Esophagus muscularis mucosa (tissue), 4 donors: ENCODE measurements at regions not wholly inside any gene's neighbourhood (a gene's known extent, or its start where the extent isn't known, plus 50 kb on each side); places are given as distances from the start of the nearest gene placed in this dataset.

Experiments
- DNase-seq: peaks from one replicate; pipeline ENCODE4 v3.0.0-alpha.2; 2017; ENCODE audit errors: extremely low spot score
- H3K27ac ChIP-seq, 4 donors: fragments of 200-600 bp; sonication (generic); replicated peaks in 1 of 4; 1 replicate in 3 of 4; 2 replicates in 1 of 4; pipeline ENCODE4 v1.5.1; 2016 to 2019; ENCODE audit warnings: mild to moderate bottlenecking in 1 of 4
- H3K27me3 ChIP-seq, 4 donors: fragments of 200-600 bp; sonication (generic); one replicate each; pipeline versions ENCODE4 v1.5.1 to v1.6.0; 2016 to 2019
- H3K36me3 ChIP-seq, 4 donors: fragments of 200-600 bp; sonication (generic); one replicate each; pipeline ENCODE4 v1.5.1; 2016 to 2019
- H3K4me1 ChIP-seq, 4 donors: fragments of 200-600 bp; sonication (generic); one replicate each; pipeline ENCODE4 v1.5.1; 2016 to 2019
- H3K4me3 ChIP-seq, 4 donors: fragments of 200-600 bp; sonication (generic); 1 replicate in 2 of 4; 2 replicates in 2 of 4; pipeline ENCODE4 v1.5.1; 2016 to 2019; ENCODE audit warnings: mild to moderate bottlenecking in 4 of 4, moderate library complexity in 1 of 4
- H3K9me3 ChIP-seq, 4 donors: fragments of 200-600 bp; sonication (generic); 1 replicate in 3 of 4; 2 replicates in 1 of 4; pipeline ENCODE4 v1.5.1; 2016 to 2019
- EP300 ChIP-seq: sonication (generic); formaldehyde crosslinking; IDR thresholded peaks from one replicate; pipeline ENCODE4 v1.6.1; 2017; ENCODE audit warnings: antibody characterized with exemption
- POLR2A ChIP-seq: fragments of 450-650 bp; IDR thresholded peaks from one replicate; pipeline ENCODE4 v1.6.1; 2017; ENCODE audit warnings: antibody characterized with exemption, moderate library complexity, mild to moderate bottlenecking, low read depth
- POLR2AphosphoS5 ChIP-seq, 2 donors: sonication (generic); formaldehyde crosslinking; IDR thresholded peaks; one replicate each; pipeline ENCODE4 v1.6.1; 2017; ENCODE audit warnings: antibody characterized with exemption in 2 of 2
- WGBS: methylation state at CpG from one replicate; pipeline ENCODE4 v1.1.5; 2018; 5-methylcytosine and 5-hydroxymethylcytosine counted together
- intact Hi-C: fragments of 100-400 bp; cut with DNase I; formaldehyde crosslinking; loops from one replicate; pipeline ENCODE4 v1.15.1; 2023
- TF ChIP-seq, protein P1 (sequence below), 3 experiments: fragments of 200-600 bp in 2 of 3; fragments of 450-650 bp in 1 of 3; sonication (generic) in 2 of 3; IDR thresholded peaks; one replicate each; pipeline ENCODE4 v1.5.1; 2017 to 2019; ENCODE audit warnings: antibody characterized with exemption in 3 of 3, mild to moderate bottlenecking in 2 of 3, moderate library complexity in 1 of 3

DNA sequence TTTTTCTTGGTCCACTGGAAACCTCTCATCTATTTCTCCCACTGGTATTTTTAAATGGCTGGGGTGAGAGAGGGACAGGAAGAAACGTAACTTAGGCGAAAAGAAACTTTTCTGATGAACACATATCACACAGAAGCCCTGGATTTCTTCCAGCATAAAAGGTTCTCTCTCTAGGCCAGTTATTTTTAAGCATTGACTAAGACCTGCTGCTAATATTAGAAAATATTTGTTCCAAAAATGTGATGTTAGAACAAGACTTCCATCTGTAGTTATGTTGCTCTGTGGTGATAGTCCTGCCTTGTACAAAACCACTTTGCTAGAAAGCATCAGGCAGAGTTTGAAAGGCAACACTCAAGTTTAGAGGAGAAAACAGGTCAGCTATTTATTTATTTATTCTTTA lies 537.7 kb downstream of the MCTP2 start:
- no peaks in the 10 kb centered on the region for H3K9me3 ChIP-seq
- no peaks in the 10 kb centered on the region for H3K27me3 ChIP-seq
- no peak overlapping the region for H3K4me3 ChIP-seq
- 65% methylated on average over 2 of the region's 2 CpGs for WGBS
- intact Hi-C loops, result no loop called here
- no peak for DNase-seq
- no peak overlapping the region for H3K27ac ChIP-seq
- H3K4me1 ChIP-seq, result peaks cover 0 to 3% (median 0%) of the 10 kb centered on the region in 4 donors
- TF ChIP-seq POLR2AphosphoS5 (IDR thresholded peaks at IDR 0.05) (no peak), EP300 (no peak), POLR2A (no peak)
- TF ChIP-seq, protein P1, sequence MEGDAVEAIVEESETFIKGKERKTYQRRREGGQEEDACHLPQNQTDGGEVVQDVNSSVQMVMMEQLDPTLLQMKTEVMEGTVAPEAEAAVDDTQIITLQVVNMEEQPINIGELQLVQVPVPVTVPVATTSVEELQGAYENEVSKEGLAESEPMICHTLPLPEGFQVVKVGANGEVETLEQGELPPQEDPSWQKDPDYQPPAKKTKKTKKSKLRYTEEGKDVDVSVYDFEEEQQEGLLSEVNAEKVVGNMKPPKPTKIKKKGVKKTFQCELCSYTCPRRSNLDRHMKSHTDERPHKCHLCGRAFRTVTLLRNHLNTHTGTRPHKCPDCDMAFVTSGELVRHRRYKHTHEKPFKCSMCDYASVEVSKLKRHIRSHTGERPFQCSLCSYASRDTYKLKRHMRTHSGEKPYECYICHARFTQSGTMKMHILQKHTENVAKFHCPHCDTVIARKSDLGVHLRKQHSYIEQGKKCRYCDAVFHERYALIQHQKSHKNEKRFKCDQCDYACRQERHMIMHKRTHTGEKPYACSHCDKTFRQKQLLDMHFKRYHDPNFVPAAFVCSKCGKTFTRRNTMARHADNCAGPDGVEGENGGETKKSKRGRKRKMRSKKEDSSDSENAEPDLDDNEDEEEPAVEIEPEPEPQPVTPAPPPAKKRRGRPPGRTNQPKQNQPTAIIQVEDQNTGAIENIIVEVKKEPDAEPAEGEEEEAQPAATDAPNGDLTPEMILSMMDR (IDR thresholded peaks at IDR 0.05), result no peak
- no peaks in the 10 kb centered on the region for H3K36me3 ChIP-seq

DNA sequence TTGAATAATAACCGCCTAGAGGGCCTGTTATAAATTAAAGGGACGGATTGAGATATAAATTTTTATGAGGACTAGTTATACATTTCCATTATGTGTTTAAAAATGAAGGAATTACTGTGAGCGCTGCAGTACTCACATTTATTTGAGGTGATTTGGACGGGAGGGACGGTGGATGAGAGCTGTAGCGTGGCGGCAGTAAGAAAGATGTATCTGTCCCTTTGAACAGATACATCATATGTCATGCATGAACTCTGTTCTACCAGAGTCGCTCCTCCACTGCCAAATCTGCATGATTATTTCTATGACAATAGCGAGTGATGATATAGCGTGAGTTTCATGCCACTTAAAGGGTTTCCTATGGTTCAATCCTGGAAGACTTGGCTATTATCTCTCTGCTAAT lies 538.8 kb downstream of the MCTP2 start:
- H3K27ac ChIP-seq, result no peak overlapping the region
- peaks cover 0 to 3% (median 0%) of the 10 kb centered on the region in 4 donors for H3K4me1 ChIP-seq
- intact Hi-C loops, result no loop called here
- H3K27me3 ChIP-seq, result no peaks in the 10 kb centered on the region
- H3K36me3 ChIP-seq, result no peaks in the 10 kb centered on the region
- H3K9me3 ChIP-seq, result no peaks in the 10 kb centered on the region
- H3K4me3 ChIP-seq, result no peak overlapping the region
- WGBS, result 91% methylated on average over 10 of the region's 10 CpGs
- DNase-seq, result no peak
- TF ChIP-seq POLR2A (no peak), POLR2AphosphoS5 (IDR thresholded peaks at IDR 0.05) (no peak), EP300 (no peak)
- TF ChIP-seq, protein P1 (IDR thresholded peaks at IDR 0.05), result no peak

- H3K27me3 ChIP-seq, result no peaks in the 10 kb centered on the region
- intact Hi-C loops, result no loop called here
- WGBS, result 94% methylated on average over 1 of the region's 1 CpG
- H3K9me3 ChIP-seq, result no peaks in the 10 kb centered on the region
- no peaks in the 10 kb centered on the region for H3K36me3 ChIP-seq
- DNase-seq, result no peak
- no peak overlapping the region for H3K4me3 ChIP-seq
- no peak overlapping the region for H3K27ac ChIP-seq
- no peaks in the 10 kb centered on the region for H3K4me1 ChIP-seq
- TF ChIP-seq POLR2A (no peak), POLR2AphosphoS5 (IDR thresholded peaks at IDR 0.05) (no peak), EP300 (no peak)
- TF ChIP-seq, protein P1 (IDR thresholded peaks at IDR 0.05), result no peak
Measured at GRCh38 chr15:94777037-94777436, 545.7 kb downstream of the MCTP2 start.

- intact Hi-C loops, result no loop called here
- H3K4me3 ChIP-seq, result no peak overlapping the region
- no peak for DNase-seq
Measured at GRCh38 chr15:94778840-94779239, 547.5 kb downstream of the MCTP2 start.

GRCh38 chr15:94780166-94780565 lies 548.8 kb downstream of the MCTP2 start:
- DNase-seq, result no peak
- Histone ChIP-seq H3K9me3 (no peaks in the 10 kb centered on the region), H3K27me3 (no peaks in the 10 kb centered on the region), H3K27ac (no peak overlapping the region), H3K36me3 (no peaks in the 10 kb centered on the region), H3K4me1 (no peaks in the 10 kb centered on the region), H3K4me3 (no peak overlapping the region)
- 95% methylated on average over 4 of the region's 4 CpGs for WGBS
- intact Hi-C loops, result no loop called here
- TF ChIP-seq EP300 (no peak), POLR2A (no peak), POLR2AphosphoS5 (IDR thresholded peaks at IDR 0.05) (no peak)
- TF ChIP-seq, protein P1 (IDR thresholded peaks at IDR 0.05), result no peak

More at GRCh38 chr15:94778840-94779239, 547.5 kb downstream of the MCTP2 start:
- Histone ChIP-seq H3K9me3 (no peaks in the 10 kb centered on the region), H3K27ac (no peak overlapping the region), H3K4me1 (no peaks in the 10 kb centered on the region), H3K27me3 (no peaks in the 10 kb centered on the region), H3K36me3 (no peaks in the 10 kb centered on the region)
- no peak for TF ChIP-seq POLR2AphosphoS5 (IDR thresholded peaks at IDR 0.05)
- TF ChIP-seq EP300, result no peak
- TF ChIP-seq, protein P1 (IDR thresholded peaks at IDR 0.05), result no peak
- no peak for TF ChIP-seq POLR2A
